ENCODE measurements at regions not wholly inside any gene's neighbourhood (a gene's known extent, or its start where the extent isn't known, plus 50 kb on each side); places are given as distances from the start of the nearest gene placed in this dataset.

- H3K18ac ChIP-seq (ENCODE audit: extremely low read depth, low read length), result peak overlapping the region; percentile 57
- peak overlapping the region; percentile 91; the same call in 1 of the 2 replicates for H2BK12ac ChIP-seq (ENCODE audit: low read depth, low read length)
- POLR2A ChIA-PET (ENCODE audit: partially characterized antibody), result interaction anchor here (0.7 to 4.1 kb wide), 9 partner anchors 9 to 50 kb away, joined by 3 to 22 read pairs (median 5); no protein-coding TSS in a partner anchor
- no peaks in the 10 kb centered on the region for H4K20me1 ChIP-seq (replicated peaks in 1 of 2; ENCODE audit: control insufficient read depth in 1 of 2, insufficient read depth in 2 of 2, low read length in 2 of 2)
- H3K4me1 ChIP-seq (replicated peaks in 1 of 4; ENCODE audit: control insufficient read depth in 3 of 4, insufficient read depth in 4 of 4, low read length in 3 of 4), result peaks cover 19 to 38% (median 35%) of the 10 kb centered on the region in 4 experiments
- DNase-seq (ENCODE audit: low read depth in 1 of 2, low spot score in 2 of 2) (no peak), FAIRE-seq (no peak)
- no peak overlapping the region; the same call in 1 of the 2 replicates for H4K8ac ChIP-seq (ENCODE audit: extremely low read depth, insufficient read depth, low read length)
- WGBS, 2 experiments (ENCODE audit: extremely low coverage in 1 of 2, insufficient coverage in 1 of 2, insufficient read length in 1 of 2, insufficient replicate concordance in 2 of 2, low coverage in 1 of 2, low lambda C conversion rate in 2 of 2, missing lambda C conversion rate in 1 of 2), result 81% methylated on average over 6 of the region's 6 CpGs; no CpG with 5 or more reads in 1 of the 2 experiments
- H4K91ac ChIP-seq (replicated peaks; ENCODE audit: insufficient read length, low read length), result peak overlapping the region; percentile 61
- H3K9me3 ChIP-seq (ENCODE audit: insufficient read depth in 2 of 2, low read depth in 1 of 2, low read length in 1 of 2), result no peaks in the 10 kb centered on the region
- H3K4me3 ChIP-seq (ENCODE audit: extremely low read depth in 1 of 4, insufficient read depth in 2 of 4, low read depth in 3 of 4, low read length in 4 of 4), result no peak overlapping the region; a peak in 1 of 8 replicates
- peak overlapping the region; percentile 89 for H2BK20ac ChIP-seq (ENCODE audit: low read length)
- H2BK5ac ChIP-seq (ENCODE audit: low read depth, low read length), result peak overlapping the region; percentile 79; the same call in 1 of the 2 replicates
- no peaks in the 10 kb centered on the region for H3K27me3 ChIP-seq (replicated peaks in 1 of 4; ENCODE audit: control insufficient read depth in 3 of 4, extremely low read depth in 1 of 4, insufficient read depth in 3 of 4, low read length in 3 of 4)
- H3K79me1 ChIP-seq (ENCODE audit: low read depth, low read length), result no peaks in the 10 kb centered on the region; the same call in 1 of the 2 replicates
- no peak overlapping the region; the same call in 1 of the 2 replicates for H3K27ac ChIP-seq (ENCODE audit: low read depth, low read length)
- H3K4ac ChIP-seq (replicated peaks; ENCODE audit: insufficient read length, low read depth, low read length), result peak overlapping the region; percentile 58
- H3K56ac ChIP-seq (replicated peaks; ENCODE audit: insufficient read length, low read depth, low read length), result no peak overlapping the region
- no peak overlapping the region for H3K14ac ChIP-seq (ENCODE audit: insufficient read length)
- peaks cover 0 to 3% (median 1%) of the 10 kb centered on the region in 4 experiments; a peak in 3 of 8 replicates for H3K36me3 ChIP-seq (ENCODE audit: control insufficient read depth in 2 of 4, insufficient read depth in 4 of 4, low read length in 3 of 4)
- no peak overlapping the region for H3K23ac ChIP-seq (ENCODE audit: insufficient read length)
- 0 out of 2 replicates have a peak, but pooled peaks cover 2% of the 10 kb centered on the region for H3K23me2 ChIP-seq (ENCODE audit: low read depth, low read length)
- H2AK5ac ChIP-seq (ENCODE audit: low read depth, low read length), result peak overlapping the region; percentile 83
- H4K5ac ChIP-seq (ENCODE audit: insufficient read length, low read depth, low read length), result peak overlapping the region; percentile 35
- H2BK120ac ChIP-seq (replicated peaks; ENCODE audit: low read depth, low read length), result peak overlapping the region; percentile 28
- peak overlapping the region in 1 of 2 experiments; percentile 40; a peak in 3 of 4 replicates for H3K4me2 ChIP-seq (ENCODE audit: insufficient read depth in 1 of 2, low read depth in 2 of 2, low read length in 2 of 2)
- H2BK15ac ChIP-seq (ENCODE audit: low read length), result peak overlapping the region; percentile 36; the same call in 1 of the 2 replicates
- TF ChIP-seq TAF7 (optimal IDR thresholded peaks at IDR 0.05; ENCODE audit: borderline replicate concordance, low read depth, low read length) (peak; percentile 16), POLR2AphosphoS5 (IDR thresholded peaks at IDR 0.05; ENCODE audit: low read depth, low read length) (peak; percentile 30; the same call in 1 of the 2 replicates), GABPA (IDR thresholded peaks at IDR 0.05; ENCODE audit: borderline replicate concordance, insufficient read depth, low read length) (no peak), CEBPB (IDR thresholded peaks at IDR 0.05; ENCODE audit: low read depth, low read length) (peak; percentile 94)
- no peak overlapping the region for H3K9ac ChIP-seq (replicated peaks in 1 of 4; ENCODE audit: extremely low read depth in 1 of 4, low read depth in 3 of 4, low read length in 3 of 4)
- H3K79me2 ChIP-seq (ENCODE audit: control insufficient read depth in 1 of 2, insufficient read depth in 2 of 2, low read length in 2 of 2), result peaks cover 0 to 18% of the 10 kb centered on the region in 2 experiments; a peak in 2 of 4 replicates
- no peak overlapping the region for H2AFZ ChIP-seq (ENCODE audit: low read length)
- CTCF ChIA-PET (ENCODE audit: partially characterized antibody), result interaction anchor here (1.5 kb wide), 2 partner anchors 39 to 44 kb away, joined by 3 to 5 read pairs; no protein-coding TSS in a partner anchor
These were observed 129.5 kb upstream of the PELI1 start for GRCh38 chr2:64273524-64274398.

Data from H1 (cell line).